Ovary (tissue), 3 donors: ENCODE measurements at regions not wholly inside any gene's neighbourhood (a gene's known extent, or its start where the extent isn't known, plus 50 kb on each side); places are given as distances from the start of the nearest gene placed in this dataset.

Experiments used
- CTCF ChIP-seq, 3 donors: fragments of 450-650 bp in 2 of 3; fragments of 200-600 bp in 1 of 3; IDR thresholded peaks; one replicate each; pipeline versions ENCODE4 v1.5.1 to v1.8.0; 2016 to 2022; ENCODE audit warnings: antibody characterized with exemption in 3 of 3, mild to moderate bottlenecking in 1 of 3
- EP300 ChIP-seq: sonication (generic); formaldehyde crosslinking; IDR thresholded peaks from one replicate; pipeline ENCODE4 v1.6.1; 2017; ENCODE audit warnings: antibody characterized with exemption
- POLR2A ChIP-seq: fragments of 450-650 bp; IDR thresholded peaks from one replicate; pipeline ENCODE4 v1.6.1; 2017; ENCODE audit warnings: antibody characterized with exemption, mild to moderate bottlenecking, moderate library complexity
- donor health status: DM: no; HTN: no; CAD: no.

- TF ChIP-seq CTCF (IDR thresholded peaks at IDR 0.05) (no peak), POLR2A (no peak), EP300 (no peak)
These were observed 382.9 kb downstream of the OTOL1 start for GRCh38 chr3:161879470-161879869.
